GM21390 (cell line): ENCODE measurements at regions not wholly inside any gene's neighbourhood (a gene's known extent, or its start where the extent isn't known, plus 50 kb on each side); places are given as distances from the start of the nearest gene placed in this dataset.

Source experiments
- ATAC-seq: cut with Tn5 transposase; IDR thresholded peaks from one replicate; pipeline ENCODE4 v1.9.1; 2021; ENCODE audit not compliant: unreplicated experiment

- no peak for ATAC-seq
Observed at GRCh38 chr7:142379201-142379885, 121.5 kb upstream of the PRSS58 start.

- ATAC-seq, result no peak
Observed at GRCh38 chr7:142377567-142377966, 119.7 kb upstream of the PRSS58 start.

GRCh38 chr7:142376356-142376997 lies 118.6 kb upstream of the PRSS58 start:
- ATAC-seq, result no peak

DNA sequence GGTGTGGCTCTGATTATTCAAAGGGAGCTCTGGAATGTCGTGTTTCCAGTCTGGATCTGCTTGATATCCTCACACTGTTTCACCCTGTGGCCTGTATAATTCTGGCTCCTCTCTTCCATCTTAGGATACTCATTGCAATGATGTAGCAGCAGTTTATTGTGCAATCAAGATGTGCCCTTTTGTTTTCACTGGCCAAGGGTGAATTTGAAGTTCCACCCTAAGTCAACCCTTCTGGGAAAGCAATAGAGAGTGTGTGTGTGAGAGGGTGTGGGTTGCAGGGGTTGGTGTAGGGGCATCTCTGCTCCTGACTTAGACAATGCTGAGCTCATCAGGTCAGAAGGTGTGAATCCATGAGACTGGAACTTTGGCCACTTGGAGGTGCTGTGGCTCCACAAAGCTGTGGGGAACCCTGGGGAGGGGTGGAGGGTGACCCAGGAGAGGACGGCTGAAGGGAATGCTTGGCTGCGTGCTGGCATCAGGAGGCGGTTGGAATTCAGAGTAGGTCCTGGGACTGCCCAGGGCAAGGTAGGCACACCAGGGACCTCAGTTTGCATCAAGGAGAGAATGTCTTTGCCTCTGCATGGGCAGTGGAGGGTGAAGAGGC lies 118.0 kb upstream of the PRSS58 start:
- ATAC-seq, result no peak

- ATAC-seq, result no peak
Observed at GRCh38 chr7:142372727-142373126, 114.9 kb upstream of the PRSS58 start.

DNA sequence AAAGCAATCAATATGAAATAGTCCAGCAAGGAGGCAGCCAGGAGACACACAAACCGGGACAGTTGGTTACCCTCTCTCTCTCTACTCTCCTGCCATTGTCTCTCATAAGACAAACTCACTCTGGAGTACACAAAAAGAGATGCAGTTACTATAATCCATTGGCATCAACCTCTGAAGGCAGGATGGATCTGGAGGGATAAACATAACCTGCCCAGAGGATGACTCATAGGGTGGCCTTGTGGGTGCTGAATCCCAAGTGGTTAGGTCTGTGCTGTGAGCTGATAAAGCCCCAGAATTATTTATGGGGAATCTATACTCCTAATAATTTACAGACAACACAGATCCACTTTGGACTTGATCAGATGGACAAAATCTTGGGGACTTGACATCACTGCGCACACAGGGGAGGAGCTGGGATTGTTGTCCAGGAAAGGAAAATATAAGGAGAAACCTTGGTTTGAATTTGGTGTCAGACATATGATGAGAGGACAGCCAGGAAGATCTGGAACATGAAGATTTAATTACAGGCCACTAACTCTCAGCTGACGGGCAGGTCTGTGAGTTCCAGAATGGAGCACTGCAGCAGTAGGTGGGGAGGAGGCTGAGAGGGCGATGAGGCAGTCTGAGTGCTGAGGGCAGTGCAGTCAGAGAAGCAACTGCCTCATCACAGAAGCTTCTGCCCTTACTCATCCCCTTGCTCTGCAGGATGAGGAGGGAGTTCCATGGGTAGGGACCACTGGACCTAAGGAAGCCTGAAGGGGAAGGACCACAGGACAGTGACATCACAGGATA lies 113.9 kb upstream of the PRSS58 start:
- ATAC-seq, result no peak

- no peak for ATAC-seq
Observed at GRCh38 chr7:142365410-142365842, 107.6 kb upstream of the PRSS58 start.

DNA sequence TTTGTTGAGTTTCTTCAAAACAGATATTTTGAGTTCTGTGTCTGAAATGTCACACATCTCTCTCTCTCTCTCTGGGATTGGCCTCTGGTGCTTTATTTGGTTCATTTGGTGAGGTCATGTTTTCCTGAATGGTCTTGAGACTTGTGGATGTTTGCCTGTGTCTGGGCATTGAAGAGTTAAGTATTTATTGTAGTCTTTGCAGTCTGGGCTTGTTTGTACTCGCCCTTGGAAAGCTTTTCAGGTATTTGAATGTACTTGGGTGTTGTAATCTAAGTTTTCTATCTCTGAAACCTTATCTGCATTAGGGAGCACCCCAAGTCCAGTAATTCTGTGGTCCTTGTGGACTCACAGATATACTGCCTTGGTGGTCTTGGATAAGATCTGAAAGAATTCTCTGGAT lies 106.7 kb upstream of the PRSS58 start:
- no peak for ATAC-seq

- ATAC-seq, result no peak
Observed at GRCh38 chr7:142362349-142362748, 104.5 kb upstream of the PRSS58 start.

DNA sequence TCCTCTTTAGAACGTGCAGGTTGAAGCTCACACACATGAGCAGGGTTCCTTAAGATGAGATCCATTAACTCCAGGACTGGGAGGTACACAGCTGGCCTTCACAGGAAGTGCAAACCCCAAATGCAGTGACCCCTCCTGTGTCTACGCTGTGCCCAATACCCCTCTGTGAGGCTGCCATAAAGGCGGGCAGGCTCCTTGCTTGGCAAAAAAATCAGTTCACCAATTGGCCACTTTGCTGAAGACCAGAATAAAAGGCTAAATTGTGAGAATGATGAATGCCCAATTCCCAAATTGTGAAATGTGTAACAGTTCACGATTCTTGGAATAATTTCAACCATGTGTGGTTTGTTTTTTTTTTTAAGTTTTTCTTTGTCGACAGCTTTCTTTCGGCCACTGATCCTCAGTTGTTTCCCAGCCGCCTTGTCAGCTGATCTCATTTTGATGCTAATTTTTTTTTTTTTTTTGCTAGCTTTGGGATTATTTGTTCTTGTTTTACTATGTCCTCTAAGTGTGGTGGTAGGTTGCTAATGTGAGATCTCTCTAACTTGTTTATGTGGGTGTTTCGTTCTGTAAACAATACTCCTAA lies 101.9 kb upstream of the PRSS58 start:
- no peak for ATAC-seq

- ATAC-seq, result peak; percentile 96
Observed at GRCh38 chr7:142357953-142358520, 100.2 kb upstream of the PRSS58 start.

DNA sequence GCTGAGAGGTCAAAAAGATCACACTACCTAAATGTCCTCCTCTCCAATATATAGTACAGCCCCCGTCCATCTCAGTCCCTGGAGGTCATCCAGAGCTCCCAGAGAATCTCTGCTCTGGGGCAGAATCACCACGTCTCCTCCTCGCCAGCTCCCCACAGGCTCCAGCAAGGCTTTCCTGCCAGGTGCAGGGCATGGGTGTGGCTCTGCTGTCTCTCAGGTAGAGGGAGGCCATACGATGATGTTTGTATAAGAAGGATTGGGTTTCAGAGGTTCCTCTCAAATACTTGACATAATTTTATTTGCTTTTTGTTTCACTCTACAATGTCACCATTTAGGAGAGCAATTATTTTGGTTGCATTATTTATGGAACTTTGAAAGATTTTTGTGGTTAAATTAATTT lies 98.3 kb upstream of the PRSS58 start:
- ATAC-seq, result no peak

DNA sequence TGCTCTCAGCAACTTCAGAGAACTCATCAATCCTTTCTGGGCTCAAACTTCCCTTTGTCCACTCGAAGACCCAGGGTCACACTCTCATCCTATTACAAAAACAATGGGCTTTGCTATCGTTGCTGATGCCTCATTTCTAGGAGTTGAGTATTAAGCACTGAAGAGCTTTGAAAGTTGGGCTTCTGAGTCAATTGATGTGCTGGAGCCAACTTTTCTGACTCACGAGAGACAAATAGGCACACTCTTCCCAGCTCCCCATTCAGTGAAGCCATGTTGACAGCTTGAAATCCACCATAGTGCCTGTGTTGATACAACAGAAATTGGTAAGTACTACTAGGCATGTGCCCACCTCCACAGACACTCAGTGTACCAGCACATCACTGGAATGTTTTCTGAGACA lies 97.5 kb upstream of the PRSS58 start:
- no peak for ATAC-seq

GRCh38 chr7:142353147-142354060 lies 95.5 kb upstream of the PRSS58 start:
- ATAC-seq, result no peak

DNA sequence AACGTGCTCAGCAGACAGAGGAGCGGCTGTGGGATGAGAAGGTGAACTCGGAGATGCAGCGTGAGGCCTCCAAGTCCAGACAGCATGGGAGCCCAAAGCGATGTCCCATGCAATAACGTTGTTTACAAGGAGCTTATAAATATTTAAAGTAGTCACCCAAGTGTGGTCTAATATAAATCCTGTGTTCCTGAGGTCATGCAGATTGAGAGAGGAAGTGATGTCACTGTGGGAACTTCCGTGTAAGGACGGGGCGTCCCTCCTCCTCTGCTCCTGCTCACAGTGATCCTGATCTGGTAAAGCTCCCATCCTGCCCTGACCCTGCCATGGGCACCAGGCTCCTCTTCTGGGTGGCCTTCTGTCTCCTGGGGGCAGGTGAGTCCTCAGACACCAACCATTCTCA lies 94.7 kb upstream of the PRSS58 start:
- ATAC-seq, result no peak

DNA sequence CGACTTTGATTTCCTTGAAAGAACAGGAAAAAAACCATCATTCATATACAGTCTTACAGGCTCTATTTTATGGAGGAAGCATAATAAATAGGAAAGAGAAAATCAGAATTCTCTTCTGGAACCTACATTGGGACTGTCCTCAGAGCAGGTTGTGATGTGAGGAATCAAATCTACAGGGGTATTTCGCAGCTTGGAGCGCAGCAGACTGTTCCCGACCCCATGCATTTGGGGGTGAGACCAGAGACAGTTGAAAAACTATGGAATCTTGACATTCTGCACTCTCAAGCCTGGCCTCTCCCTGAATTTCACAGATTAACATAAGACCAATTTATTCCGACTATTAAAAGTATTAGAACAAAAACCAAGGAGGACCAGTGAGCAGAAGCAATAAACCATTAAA lies 93.3 kb upstream of the PRSS58 start:
- no peak for ATAC-seq

- no peak for ATAC-seq
Observed at GRCh38 chr7:142349670-142350405, 92.0 kb upstream of the PRSS58 start.

DNA sequence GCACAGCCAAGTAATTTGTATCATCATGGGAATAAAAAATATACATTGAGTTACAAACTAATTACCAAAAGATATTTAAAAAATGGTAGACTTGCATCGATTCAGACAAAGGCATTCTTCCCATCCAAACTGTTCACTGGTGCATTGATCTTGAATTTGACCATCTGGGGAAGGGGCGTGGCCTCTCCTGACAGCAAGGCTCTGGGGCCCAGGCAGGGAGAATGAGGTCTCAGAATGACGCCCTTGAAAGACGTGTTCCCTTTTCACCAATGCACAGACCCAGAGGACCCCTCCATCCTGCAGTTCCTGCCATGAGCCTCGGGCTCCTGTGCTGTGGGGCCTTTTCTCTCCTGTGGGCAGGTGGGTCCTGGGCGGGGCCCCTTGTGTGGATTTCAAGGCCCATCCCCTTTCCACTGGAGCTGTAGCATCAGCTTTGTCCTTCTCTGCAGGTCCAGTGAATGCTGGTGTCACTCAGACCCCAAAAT lies 91.1 kb upstream of the PRSS58 start:
- ATAC-seq, result no peak

DNA sequence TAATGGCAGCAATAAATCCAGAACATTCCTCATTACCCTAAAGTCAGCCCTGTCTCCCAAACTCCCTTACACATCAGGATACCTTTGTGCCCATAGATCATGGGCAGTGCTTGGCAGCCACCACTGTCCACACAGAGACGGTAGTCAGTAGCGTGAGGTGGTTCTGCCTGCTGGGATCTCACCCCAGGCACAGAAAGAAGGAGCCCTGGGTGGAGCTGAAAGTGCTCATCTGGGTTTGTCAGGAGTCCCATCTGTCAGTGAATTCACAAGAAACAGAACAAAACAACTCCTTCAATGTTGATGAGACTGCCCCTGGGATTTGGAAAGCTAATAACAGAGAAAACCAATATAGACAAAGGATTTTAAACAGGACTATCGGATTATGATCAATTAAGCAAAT lies 90.2 kb upstream of the PRSS58 start:
- no peak for ATAC-seq
